ENCODE measurements at regions not wholly inside any gene's neighbourhood (a gene's known extent, or its start where the extent isn't known, plus 50 kb on each side); places are given as distances from the start of the nearest gene placed in this dataset.
A peak's percentile ranks its signal among the peaks of the same experiment; 100 is the strongest.
"Not testable (repeated sequence)": the region's sequence is repeated elsewhere in the genome, so short reads cannot be mapped to it uniquely, and the experiment has no call there.

DNA sequence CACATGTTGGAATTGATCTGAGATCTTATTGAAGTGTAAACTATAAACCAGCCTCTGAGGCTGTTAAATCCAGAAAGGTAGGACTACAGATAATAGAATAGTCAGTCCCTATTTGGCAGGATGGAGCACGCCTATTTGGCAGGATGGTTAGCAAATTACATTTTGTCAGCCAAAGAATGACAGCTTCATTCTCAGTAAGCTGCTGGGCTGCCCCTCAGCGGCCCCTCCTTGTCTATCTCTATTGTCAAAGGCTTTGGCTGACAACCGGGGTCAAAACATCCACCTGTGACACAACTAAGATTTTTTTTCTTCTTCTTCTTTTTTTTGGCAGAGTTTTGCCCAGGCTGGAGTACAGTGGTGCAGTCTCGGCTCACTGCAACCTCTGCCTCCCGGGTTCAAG lies 123.4 kb upstream of the ECI2 start:
- CTCF ChIA-PET = interaction anchor here (1.0 kb wide), 1 partner anchor 48 kb away, joined by 3 read pairs; no protein-coding TSS in a partner anchor

DNA sequence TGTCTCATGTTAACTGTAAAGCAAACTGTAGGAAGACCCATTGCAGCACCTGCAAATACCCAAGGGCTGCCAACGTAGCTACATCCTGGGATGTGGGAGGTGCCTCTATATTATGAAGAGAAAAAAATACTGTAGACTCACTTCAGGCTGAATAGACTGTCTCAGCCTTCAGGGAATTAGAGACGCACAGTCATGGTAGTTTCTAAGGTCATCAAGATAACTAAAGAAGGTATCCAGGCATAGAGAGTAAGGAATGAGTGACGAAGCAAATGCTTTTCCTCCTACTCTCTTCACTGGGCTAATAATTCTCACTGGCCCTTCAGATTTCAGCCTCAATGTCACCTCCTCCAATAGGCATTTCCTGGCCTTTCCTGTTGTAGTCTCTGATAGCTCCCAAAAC lies 121.6 kb upstream of the ECI2 start:
- POLR2A ChIA-PET = no interaction called here
- CTCF ChIA-PET = no interaction called here

More for the DNA sequence above, 123.4 kb upstream of the ECI2 start:
- TF ChIP-seq, protein P1, sequence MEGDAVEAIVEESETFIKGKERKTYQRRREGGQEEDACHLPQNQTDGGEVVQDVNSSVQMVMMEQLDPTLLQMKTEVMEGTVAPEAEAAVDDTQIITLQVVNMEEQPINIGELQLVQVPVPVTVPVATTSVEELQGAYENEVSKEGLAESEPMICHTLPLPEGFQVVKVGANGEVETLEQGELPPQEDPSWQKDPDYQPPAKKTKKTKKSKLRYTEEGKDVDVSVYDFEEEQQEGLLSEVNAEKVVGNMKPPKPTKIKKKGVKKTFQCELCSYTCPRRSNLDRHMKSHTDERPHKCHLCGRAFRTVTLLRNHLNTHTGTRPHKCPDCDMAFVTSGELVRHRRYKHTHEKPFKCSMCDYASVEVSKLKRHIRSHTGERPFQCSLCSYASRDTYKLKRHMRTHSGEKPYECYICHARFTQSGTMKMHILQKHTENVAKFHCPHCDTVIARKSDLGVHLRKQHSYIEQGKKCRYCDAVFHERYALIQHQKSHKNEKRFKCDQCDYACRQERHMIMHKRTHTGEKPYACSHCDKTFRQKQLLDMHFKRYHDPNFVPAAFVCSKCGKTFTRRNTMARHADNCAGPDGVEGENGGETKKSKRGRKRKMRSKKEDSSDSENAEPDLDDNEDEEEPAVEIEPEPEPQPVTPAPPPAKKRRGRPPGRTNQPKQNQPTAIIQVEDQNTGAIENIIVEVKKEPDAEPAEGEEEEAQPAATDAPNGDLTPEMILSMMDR (IDR thresholded peaks at IDR 0.05; ENCODE audit: insufficient read depth, low read length, missing control alignments) = no peak
- no peak overlapping the region for H3K4me3 ChIP-seq (ENCODE audit: low read depth, low read length)
- POLR2A ChIA-PET = no interaction called here
- no peak for DNase-seq (ENCODE audit: low read depth, low spot score)

DNA sequence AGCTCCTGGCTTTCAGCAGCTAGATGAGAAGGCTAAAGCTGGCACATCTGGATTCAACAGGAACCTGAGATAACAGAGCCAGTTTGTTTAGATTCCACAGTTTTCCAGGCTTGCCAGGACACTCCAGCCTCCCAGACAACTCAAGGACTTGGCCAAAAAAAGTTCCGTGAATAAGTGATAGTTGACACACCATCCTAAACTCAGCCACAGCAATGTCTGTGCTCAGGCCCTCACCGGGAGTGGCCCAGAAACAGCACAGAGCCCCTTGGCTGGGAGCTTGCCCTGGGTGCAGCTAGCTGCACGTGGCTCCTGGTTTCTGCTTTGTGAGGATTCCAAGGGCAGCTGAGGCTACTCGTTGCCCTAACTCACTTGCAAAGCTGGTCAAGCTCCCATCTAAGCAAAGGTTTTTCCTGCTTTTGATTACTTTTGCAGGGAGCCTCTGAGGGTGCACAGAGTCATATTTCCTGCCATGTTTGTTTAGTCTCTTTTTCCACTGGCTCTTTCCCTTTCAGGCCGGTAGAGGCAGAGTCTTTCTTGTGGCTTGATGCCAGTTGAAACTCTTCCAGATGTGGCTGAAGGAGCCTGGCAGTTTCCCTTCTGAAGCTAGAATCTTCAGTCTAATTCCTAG lies 118.3 kb upstream of the ECI2 start:
- ChIA-PET POLR2A (interaction anchor here (1.0 kb wide), 1 partner anchor 118 kb away, joined by 3 read pairs; no protein-coding TSS in a partner anchor), CTCF (interaction anchor here (0.8 to 1.8 kb wide), 11 partner anchors 9 to 276 kb away, joined by 3 to 16 read pairs (median 6); no protein-coding TSS in a partner anchor)
- DNase-seq (ENCODE audit: low read depth, low spot score) = peak; percentile 12
- TF ChIP-seq, protein P1 (IDR thresholded peaks at IDR 0.05; ENCODE audit: insufficient read depth, low read length, missing control alignments) = peak; percentile 65
- H3K4me3 ChIP-seq (ENCODE audit: low read depth, low read length) = no peak overlapping the region

More for the DNA sequence above, 121.6 kb upstream of the ECI2 start:
- TF ChIP-seq, protein P1 (IDR thresholded peaks at IDR 0.05; ENCODE audit: insufficient read depth, low read length, missing control alignments) = no peak
- H3K4me3 ChIP-seq (ENCODE audit: low read depth, low read length) = no peak overlapping the region
- no peak for DNase-seq (ENCODE audit: low read depth, low spot score)

GRCh38 chr6:4252445-4252844 lies 117.1 kb upstream of the ECI2 start:
- POLR2A ChIA-PET; CTCF ChIA-PET; H3K4me3 ChIP-seq (ENCODE audit: low read depth, low read length); DNase-seq (ENCODE audit: low read depth, low spot score): not testable (repeated sequence)

GRCh38 chr6:4250645-4251044 lies 115.3 kb upstream of the ECI2 start:
- POLR2A ChIA-PET = no interaction called here
- TF ChIP-seq, protein P1 (IDR thresholded peaks at IDR 0.05; ENCODE audit: insufficient read depth, low read length, missing control alignments) = no peak
- H3K4me3 ChIP-seq (ENCODE audit: low read depth, low read length) = no peak overlapping the region
- CTCF ChIA-PET = no interaction called here
- no peak for DNase-seq (ENCODE audit: low read depth, low spot score)

GRCh38 chr6:4243832-4244231 lies 108.5 kb upstream of the ECI2 start:
- POLR2A ChIA-PET; H3K4me3 ChIP-seq (ENCODE audit: low read depth, low read length); DNase-seq (ENCODE audit: low read depth, low spot score); CTCF ChIA-PET: not testable (repeated sequence)

- DNase-seq (ENCODE audit: low read depth, low spot score) = no peak
- TF ChIP-seq, protein P1 (IDR thresholded peaks at IDR 0.05; ENCODE audit: insufficient read depth, low read length, missing control alignments) = no peak
- POLR2A ChIA-PET = no interaction called here
- no peak overlapping the region for H3K4me3 ChIP-seq (ENCODE audit: low read depth, low read length)
- CTCF ChIA-PET = no interaction called here
Measured at GRCh38 chr6:4243237-4243636, 107.9 kb upstream of the ECI2 start.
